Large intestine (tissue), 3 donors: ENCODE measurements at regions not wholly inside any gene's neighbourhood (a gene's known extent, or its start where the extent isn't known, plus 50 kb on each side); places are given as distances from the start of the nearest gene placed in this dataset.
A peak's percentile ranks its signal among the peaks of the same experiment; 100 is the strongest.

Source experiments
- DNase-seq, 2 donors: peaks; one replicate each; pipeline versions ENCODE4 v3.0.0 to v3.0.0-alpha.2; 2013
- H3K27ac ChIP-seq: one replicate; pipeline ENCODE4 v1.5.1; 2013; ENCODE audit warnings: low read length
- H3K27me3 ChIP-seq: 2 replicates; pipeline ENCODE4 v1.6.1; 2013; ENCODE audit warnings: low read length; ENCODE audit not compliant: control insufficient read depth, insufficient read depth
- H3K36me3 ChIP-seq: 2 replicates; pipeline ENCODE4 v1.6.1; 2013; ENCODE audit warnings: low read length; ENCODE audit not compliant: control insufficient read depth, insufficient read depth
- H3K4me1 ChIP-seq: one replicate; pipeline ENCODE4 v1.6.1; 2013; ENCODE audit warnings: low read length; ENCODE audit not compliant: control insufficient read depth, insufficient read depth
- H3K4me3 ChIP-seq: one replicate; pipeline ENCODE4 v1.5.1; 2013; ENCODE audit warnings: low read length
- H3K9me3 ChIP-seq: one replicate; pipeline ENCODE4 v1.6.1; 2013; ENCODE audit warnings: mild to moderate bottlenecking, low read depth, low read length, moderate library complexity; ENCODE audit not compliant: control insufficient read depth
- WGBS: methylation state at CpG from one replicate; pipeline ENCODE4 v1.1.5; 2013; ENCODE audit warnings: low lambda C conversion rate; ENCODE audit not compliant: insufficient coverage; 5-methylcytosine and 5-hydroxymethylcytosine counted together

DNA sequence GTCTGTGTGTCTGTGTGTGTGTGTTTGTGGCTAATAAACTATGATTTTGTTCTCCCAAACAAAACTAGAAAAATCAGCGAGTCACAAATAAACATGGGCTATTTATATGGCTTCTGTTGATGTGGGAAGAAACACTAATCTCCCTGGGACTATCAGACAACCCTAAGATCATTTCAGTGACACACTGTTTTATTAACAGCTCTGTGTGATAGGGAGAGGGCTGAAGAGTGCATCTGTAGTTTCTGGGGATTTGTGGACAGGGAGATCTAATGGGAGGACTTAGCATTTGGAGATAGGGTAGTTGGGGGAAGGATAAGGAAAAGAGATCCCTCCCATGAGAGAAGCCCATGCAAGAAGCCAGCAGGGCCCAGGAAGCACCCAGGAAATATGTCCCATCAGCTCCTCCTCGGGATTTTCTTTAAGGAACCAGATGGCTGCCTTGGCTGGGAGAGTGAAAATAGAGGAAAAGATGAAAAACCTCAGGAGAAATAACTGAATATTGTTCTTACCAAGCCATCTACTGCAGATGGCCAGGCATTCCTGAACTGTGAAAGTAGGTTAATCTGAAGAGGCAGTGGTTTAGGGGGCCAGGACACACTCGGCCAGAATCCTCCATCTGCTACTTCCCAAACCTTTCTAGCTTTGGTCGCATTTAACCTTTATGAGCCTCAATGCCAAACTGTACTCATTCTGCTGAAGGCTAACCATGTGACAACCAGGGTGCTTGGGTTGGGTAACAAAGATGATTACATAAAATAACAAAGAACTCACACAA, 253.4 kb downstream of the BTG1 start:
- no peaks in the 10 kb centered on the region for H3K9me3 ChIP-seq
- no peak overlapping the region for H3K27ac ChIP-seq
- no peak overlapping the region for H3K4me3 ChIP-seq
- no peaks in the 10 kb centered on the region for H3K4me1 ChIP-seq
- DNase-seq = no peak
- no peaks in the 10 kb centered on the region for H3K27me3 ChIP-seq
- no peaks in the 10 kb centered on the region for H3K36me3 ChIP-seq
- WGBS = no CpG with 5 or more reads among the region's 4 CpGs

DNA sequence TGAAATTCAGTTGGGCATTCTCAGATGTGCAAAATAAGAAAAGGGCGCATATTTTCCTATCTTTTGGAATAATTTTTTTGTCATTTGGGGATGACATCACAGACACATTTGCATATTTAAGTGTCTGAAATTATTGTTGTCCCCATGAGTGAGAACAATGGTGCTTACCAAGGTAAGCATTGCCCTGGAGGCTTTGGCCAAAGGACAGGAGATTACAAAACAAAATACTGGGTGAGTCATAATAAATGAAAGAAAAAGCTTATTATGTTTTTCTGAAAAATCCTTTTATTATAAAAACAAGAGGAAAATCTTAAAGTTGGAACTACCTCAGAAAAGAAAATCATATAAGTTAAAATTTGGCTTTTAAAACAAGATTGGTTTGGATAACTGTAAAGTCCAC, 254.9 kb downstream of the BTG1 start:
- H3K27me3 ChIP-seq = no peaks in the 10 kb centered on the region
- H3K9me3 ChIP-seq = no peaks in the 10 kb centered on the region
- no peaks in the 10 kb centered on the region for H3K4me1 ChIP-seq
- DNase-seq = no peak
- H3K4me3 ChIP-seq = no peak overlapping the region
- H3K27ac ChIP-seq = no peak overlapping the region
- no CpG with 5 or more reads among the region's 1 CpG for WGBS
- H3K36me3 ChIP-seq = no peaks in the 10 kb centered on the region

DNA sequence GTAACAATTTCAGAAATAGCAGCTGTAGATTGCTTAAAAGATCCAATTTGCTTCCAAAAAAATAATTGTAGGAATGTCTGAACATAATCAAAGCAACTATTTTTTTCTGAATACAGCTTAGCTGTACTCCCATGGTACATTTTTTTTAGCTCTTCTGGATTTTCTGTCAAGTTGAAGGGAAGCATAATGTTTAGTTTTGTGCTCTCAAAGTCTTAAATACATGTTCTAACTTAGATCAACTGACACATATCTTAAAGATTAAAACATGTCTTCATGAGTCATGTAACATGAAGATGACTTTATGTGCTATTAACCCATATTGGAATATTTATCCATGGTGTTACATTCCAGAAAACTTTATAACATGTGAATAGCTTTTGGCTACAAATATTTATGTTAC, 255.7 kb downstream of the BTG1 start:
- H3K4me1 ChIP-seq = no peaks in the 10 kb centered on the region
- H3K36me3 ChIP-seq = no peaks in the 10 kb centered on the region
- H3K27ac ChIP-seq = no peak overlapping the region
- no peaks in the 10 kb centered on the region for H3K9me3 ChIP-seq
- no peaks in the 10 kb centered on the region for H3K27me3 ChIP-seq
- H3K4me3 ChIP-seq = no peak overlapping the region
- DNase-seq = no peak

DNA sequence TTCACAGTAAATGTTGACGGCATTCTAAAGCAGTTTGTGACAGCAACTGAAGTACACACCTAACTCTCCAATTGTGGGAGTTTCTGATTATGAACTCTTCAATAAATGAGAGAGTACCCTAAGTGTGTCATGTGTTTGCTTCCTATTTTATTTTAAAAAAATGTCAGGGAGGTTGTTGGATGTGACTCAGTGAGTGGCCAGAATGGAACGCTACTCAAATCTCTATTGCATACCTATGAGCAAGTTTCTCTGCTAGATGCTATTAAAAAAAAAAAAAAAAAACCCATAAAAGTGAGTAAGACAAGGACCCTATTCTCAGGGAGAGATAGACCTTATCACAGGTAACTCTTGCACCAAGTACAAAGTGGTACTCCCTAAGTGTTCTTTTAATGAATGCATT, 256.6 kb downstream of the BTG1 start:
- Histone ChIP-seq H3K36me3 (no peaks in the 10 kb centered on the region), H3K9me3 (no peaks in the 10 kb centered on the region), H3K4me3 (no peak overlapping the region), H3K27me3 (no peaks in the 10 kb centered on the region), H3K4me1 (no peaks in the 10 kb centered on the region), H3K27ac (no peak overlapping the region)
- 29% methylated on average over 1 of the region's 2 CpGs for WGBS
- no peak for DNase-seq

DNA sequence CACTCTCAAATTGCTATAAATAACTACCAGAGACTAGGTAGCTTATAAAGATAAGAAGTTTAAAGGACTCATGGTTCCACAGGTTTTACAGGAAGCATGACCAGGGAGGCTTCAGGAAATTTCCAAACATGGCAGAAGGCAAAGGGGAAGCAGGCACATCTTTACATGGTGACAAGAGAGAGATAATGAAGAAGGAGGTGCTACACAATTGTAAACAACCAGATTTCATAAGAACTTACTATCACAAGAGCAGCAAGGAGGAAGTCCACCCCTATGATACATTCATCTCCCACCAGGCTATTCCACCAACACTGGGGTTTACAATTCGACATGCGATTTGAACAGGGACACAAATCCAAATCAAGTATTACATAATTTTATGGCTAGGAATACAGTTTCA, 257.7 kb downstream of the BTG1 start:
- Histone ChIP-seq H3K4me1 (no peaks in the 10 kb centered on the region), H3K27me3 (no peaks in the 10 kb centered on the region), H3K4me3 (no peak overlapping the region), H3K36me3 (no peaks in the 10 kb centered on the region), H3K27ac (no peak overlapping the region), H3K9me3 (no peaks in the 10 kb centered on the region)
- DNase-seq = peak in 1 of 2 donors; percentile 18
- no CpG with 5 or more reads among the region's 2 CpGs for WGBS

DNA sequence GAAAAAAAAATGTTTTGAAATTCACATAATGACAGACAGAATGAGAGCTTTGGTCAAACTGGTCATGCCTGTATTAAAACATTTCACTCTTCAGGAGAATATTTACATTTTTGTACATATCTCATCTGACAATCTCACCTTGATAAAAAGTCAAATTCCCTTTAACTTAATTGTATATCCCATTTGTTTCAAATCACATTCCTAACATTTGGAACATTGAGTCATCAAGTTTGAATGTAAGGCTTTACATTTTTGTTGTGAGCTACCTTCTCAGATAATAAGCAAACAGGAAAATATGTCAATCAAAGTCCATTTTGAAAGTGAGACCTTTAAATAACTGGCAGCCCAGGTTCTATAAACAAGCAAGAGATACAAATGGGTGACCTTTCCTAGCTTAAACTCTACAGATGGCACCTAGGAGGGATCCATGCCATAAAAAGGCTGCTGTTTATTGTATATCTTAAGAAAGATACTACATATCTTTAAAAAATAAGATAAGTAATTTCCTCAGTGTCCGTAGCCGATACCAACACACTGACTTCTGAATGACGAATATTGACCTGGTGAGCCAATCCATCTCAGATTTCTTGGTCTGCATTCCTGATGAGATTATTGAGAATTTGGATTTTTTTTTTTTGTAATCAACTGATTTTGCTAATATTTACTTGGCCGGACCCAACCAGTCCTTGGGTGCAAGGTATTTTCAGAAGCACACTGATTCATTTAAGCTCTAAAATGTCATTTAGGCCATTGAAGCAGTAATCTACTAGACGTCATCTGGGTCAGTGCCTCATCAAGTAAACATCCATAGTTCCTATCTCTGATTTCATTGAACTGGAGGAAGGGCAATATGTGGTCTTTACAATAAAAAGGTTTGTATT, 259.6 kb downstream of the BTG1 start:
- H3K4me3 ChIP-seq = no peak overlapping the region
- H3K27me3 ChIP-seq = no peaks in the 10 kb centered on the region
- H3K4me1 ChIP-seq = no peaks in the 10 kb centered on the region
- 40% methylated on average over 2 of the region's 5 CpGs for WGBS
- H3K27ac ChIP-seq = no peak overlapping the region
- no peaks in the 10 kb centered on the region for H3K9me3 ChIP-seq
- DNase-seq = no peak
- H3K36me3 ChIP-seq = no peaks in the 10 kb centered on the region

DNA sequence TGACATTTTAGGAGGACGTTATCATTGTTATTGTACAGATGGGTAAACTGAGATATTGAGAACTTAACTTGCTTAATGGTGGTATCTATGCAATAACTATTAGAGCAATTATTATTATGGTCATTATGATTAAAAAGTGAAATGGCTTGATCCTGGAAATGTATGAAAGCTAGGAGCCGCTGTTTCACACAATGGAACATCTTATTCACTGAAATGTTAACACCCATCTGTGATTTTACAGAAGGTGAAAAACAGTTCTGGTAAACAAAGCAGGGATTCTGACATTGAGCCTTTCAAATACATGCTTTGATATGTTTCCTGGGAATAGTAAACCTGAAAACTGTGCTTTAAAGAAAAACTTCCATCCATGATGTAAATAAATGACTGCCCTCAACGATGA, 261.4 kb downstream of the BTG1 start:
- Histone ChIP-seq H3K36me3 (no peaks in the 10 kb centered on the region), H3K4me3 (no peak overlapping the region), H3K4me1 (no peaks in the 10 kb centered on the region), H3K27me3 (no peaks in the 10 kb centered on the region), H3K27ac (no peak overlapping the region), H3K9me3 (no peaks in the 10 kb centered on the region)
- no peak for DNase-seq
- WGBS = 100% methylated on average over 2 of the region's 3 CpGs

DNA sequence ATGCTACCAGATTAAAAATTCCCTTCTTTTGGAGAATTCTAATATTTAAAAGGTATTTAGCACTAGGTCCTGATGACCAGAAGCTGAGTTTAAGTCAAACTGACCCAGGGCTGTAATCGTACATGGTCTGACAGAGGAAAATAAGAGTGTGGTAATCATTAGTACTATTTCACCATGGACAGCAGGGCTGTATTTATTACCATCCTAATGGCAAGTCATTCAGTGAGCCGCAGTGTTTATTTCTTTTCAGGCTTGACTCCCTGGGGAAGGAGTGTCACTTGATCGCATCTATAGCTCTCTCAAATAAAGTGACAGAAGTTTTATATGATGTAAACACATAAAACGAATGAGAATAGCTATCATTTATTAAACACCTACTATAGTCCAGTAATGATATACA, 261.8 kb downstream of the BTG1 start:
- H3K4me1 ChIP-seq = no peaks in the 10 kb centered on the region
- no peaks in the 10 kb centered on the region for H3K9me3 ChIP-seq
- DNase-seq = no peak
- no peak overlapping the region for H3K27ac ChIP-seq
- H3K36me3 ChIP-seq = no peaks in the 10 kb centered on the region
- WGBS = no CpG with 5 or more reads among the region's 4 CpGs
- H3K4me3 ChIP-seq = no peak overlapping the region
- no peaks in the 10 kb centered on the region for H3K27me3 ChIP-seq

DNA sequence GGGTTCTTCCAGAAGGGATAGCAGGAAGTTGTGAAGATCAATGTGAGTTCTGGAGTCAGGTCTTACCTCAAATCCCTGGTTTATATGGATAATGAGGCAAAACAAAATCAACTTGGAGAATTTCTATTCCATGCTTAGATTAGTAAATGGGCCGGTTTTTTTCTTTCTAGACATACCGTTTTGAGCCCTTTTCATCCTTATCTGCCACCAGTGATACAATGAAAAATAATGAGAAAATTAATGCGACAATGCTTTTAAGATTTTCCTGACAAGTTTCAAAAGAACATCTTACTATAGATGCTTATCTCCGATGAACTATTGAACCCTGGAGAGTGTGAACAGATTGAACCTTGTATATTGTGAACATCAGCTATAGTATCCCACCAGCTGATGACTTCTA, 262.7 kb downstream of the BTG1 start:
- H3K4me3 ChIP-seq = no peak overlapping the region
- H3K4me1 ChIP-seq = no peaks in the 10 kb centered on the region
- H3K27me3 ChIP-seq = no peaks in the 10 kb centered on the region
- H3K9me3 ChIP-seq = no peaks in the 10 kb centered on the region
- no CpG with 5 or more reads among the region's 4 CpGs for WGBS
- no peak for DNase-seq
- H3K36me3 ChIP-seq = no peaks in the 10 kb centered on the region
- no peak overlapping the region for H3K27ac ChIP-seq

DNA sequence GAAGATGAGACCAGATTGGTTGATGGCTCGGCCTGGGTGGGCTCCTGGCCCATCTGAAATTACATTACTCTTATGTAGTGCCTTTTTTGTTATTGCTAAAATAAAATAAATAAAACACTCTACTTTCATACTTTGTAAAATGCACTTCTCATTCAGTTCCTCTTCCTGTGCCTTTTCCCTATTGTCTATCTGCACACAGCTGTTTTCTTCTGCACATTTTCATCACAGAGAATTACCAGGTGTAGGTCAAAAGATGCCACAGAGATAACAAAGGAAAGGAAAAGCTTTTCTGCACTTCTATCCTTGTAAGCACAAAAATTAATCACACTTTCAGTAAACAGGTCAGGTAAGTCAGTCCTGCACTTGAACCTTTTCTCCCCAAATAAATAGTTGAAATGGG, 265.1 kb downstream of the BTG1 start:
- Histone ChIP-seq H3K27ac (no peak overlapping the region), H3K36me3 (no peaks in the 10 kb centered on the region), H3K4me3 (no peak overlapping the region), H3K4me1 (peaks cover 4% of the 10 kb centered on the region), H3K27me3 (no peaks in the 10 kb centered on the region), H3K9me3 (no peaks in the 10 kb centered on the region)
- DNase-seq = no peak
- WGBS = no CpG with 5 or more reads among the region's 1 CpG
